SJCRH30 (cell line): ENCODE measurements at regions not wholly inside any gene's neighbourhood (a gene's known extent, or its start where the extent isn't known, plus 50 kb on each side); places are given as distances from the start of the nearest gene placed in this dataset.
A peak's percentile ranks its signal among the peaks of the same experiment; 100 is the strongest.
"Not testable (repeated sequence)": the region's sequence is repeated elsewhere in the genome, so short reads cannot be mapped to it uniquely, and the experiment has no call there.

Source experiments
- DNase-seq, 2 experiments: peaks; one replicate each; pipeline ENCODE4 v3.0.0-alpha.2; 2015 to 2020
- H3K27ac ChIP-seq: fragments of 250-450 bp; sonication (Bioruptor Pico); 2 replicates; pipeline ENCODE4 v1.5.1; 2020; ENCODE audit warnings: mild to moderate bottlenecking, moderate library complexity
- H3K27me3 ChIP-seq: fragments of 250-450 bp; sonication (Bioruptor Pico); 2 replicates; pipeline ENCODE4 v1.5.1; 2020; ENCODE audit warnings: mild to moderate bottlenecking, moderate library complexity
- H3K36me3 ChIP-seq: fragments of 250-450 bp; sonication (Bioruptor Pico); 2 replicates; pipeline ENCODE4 v1.5.1; 2020; ENCODE audit warnings: mild to moderate bottlenecking, moderate library complexity
- H3K4me1 ChIP-seq: fragments of 250-450 bp; sonication (Bioruptor Pico); 2 replicates; pipeline ENCODE4 v1.5.1; 2020; ENCODE audit warnings: mild to moderate bottlenecking, moderate library complexity
- H3K4me3 ChIP-seq: fragments of 250-450 bp; sonication (Bioruptor Pico); 2 replicates; pipeline ENCODE4 v1.5.1; 2020; ENCODE audit warnings: mild to moderate bottlenecking, moderate library complexity
- H3K9me3 ChIP-seq: fragments of 250-450 bp; sonication (Bioruptor Pico); replicated peaks from 2 replicates; pipeline ENCODE4 v1.5.1; 2020; ENCODE audit warnings: mild to moderate bottlenecking, moderate library complexity

- Histone ChIP-seq H3K27ac (no peak overlapping the region), H3K9me3 (no peaks in the 10 kb centered on the region), H3K4me1 (peaks cover 8% of the 10 kb centered on the region; the same call in 1 of the 2 replicates), H3K4me3 (no peak overlapping the region), H3K36me3 (no peaks in the 10 kb centered on the region), H3K27me3 (no peaks in the 10 kb centered on the region)
- DNase-seq: no peak
Observed at GRCh38 chr15:81899024-81899423, 146.8 kb downstream of the MEX3B start.

- H3K9me3 ChIP-seq: no peaks in the 10 kb centered on the region
- H3K4me3 ChIP-seq: no peak overlapping the region
- H3K27ac ChIP-seq: no peak overlapping the region
- DNase-seq: peak in 1 of 2 experiments; percentile 37
- H3K36me3 ChIP-seq: no peaks in the 10 kb centered on the region
- no peaks in the 10 kb centered on the region for H3K27me3 ChIP-seq
- peaks cover 8% of the 10 kb centered on the region; the same call in 1 of the 2 replicates for H3K4me1 ChIP-seq
Observed at GRCh38 chr15:81897057-81897677, 148.7 kb downstream of the MEX3B start.

GRCh38 chr15:81896356-81896755 lies 149.5 kb downstream of the MEX3B start:
- no peak for DNase-seq
- Histone ChIP-seq H3K36me3 (no peaks in the 10 kb centered on the region), H3K27me3 (no peaks in the 10 kb centered on the region), H3K27ac (no peak overlapping the region), H3K9me3 (no peaks in the 10 kb centered on the region), H3K4me1 (peaks cover 8% of the 10 kb centered on the region; the same call in 1 of the 2 replicates), H3K4me3 (no peak overlapping the region)

- Histone ChIP-seq H3K4me3 (no peak overlapping the region), H3K4me1 (peaks cover 8% of the 10 kb centered on the region; the same call in 1 of the 2 replicates), H3K9me3 (no peaks in the 10 kb centered on the region), H3K36me3 (no peaks in the 10 kb centered on the region), H3K27me3 (no peaks in the 10 kb centered on the region), H3K27ac (no peak overlapping the region)
- no peak for DNase-seq
Observed at GRCh38 chr15:81895723-81896122, 150.1 kb downstream of the MEX3B start.

- Histone ChIP-seq H3K27ac (no peak overlapping the region), H3K4me1 (peaks cover 17% of the 10 kb centered on the region), H3K9me3 (no peaks in the 10 kb centered on the region), H3K27me3 (no peaks in the 10 kb centered on the region), H3K36me3 (no peaks in the 10 kb centered on the region), H3K4me3 (no peak overlapping the region)
- DNase-seq: no peak
Observed at GRCh38 chr15:81894061-81894460, 151.8 kb downstream of the MEX3B start.

GRCh38 chr15:81893182-81893835 lies 152.5 kb downstream of the MEX3B start:
- H3K9me3 ChIP-seq: no peaks in the 10 kb centered on the region
- DNase-seq: no peak
- H3K27me3 ChIP-seq: no peaks in the 10 kb centered on the region
- peaks cover 20% of the 10 kb centered on the region for H3K4me1 ChIP-seq
- H3K36me3 ChIP-seq: no peaks in the 10 kb centered on the region
- H3K27ac ChIP-seq: no peak overlapping the region
- no peak overlapping the region for H3K4me3 ChIP-seq

- Histone ChIP-seq H3K4me1 (peaks cover 12% of the 10 kb centered on the region), H3K27me3 (no peaks in the 10 kb centered on the region), H3K27ac (no peak overlapping the region), H3K9me3 (no peaks in the 10 kb centered on the region), H3K4me3 (no peak overlapping the region), H3K36me3 (no peaks in the 10 kb centered on the region)
- DNase-seq: no peak
Observed at GRCh38 chr15:81890496-81890895, 155.3 kb downstream of the MEX3B start.

- DNase-seq: peak in 1 of 2 experiments; percentile 26
- Histone ChIP-seq H3K36me3 (no peaks in the 10 kb centered on the region), H3K27me3 (no peaks in the 10 kb centered on the region), H3K4me1 (peaks cover 12% of the 10 kb centered on the region), H3K4me3 (no peak overlapping the region), H3K9me3 (no peaks in the 10 kb centered on the region), H3K27ac (no peak overlapping the region)
Observed at GRCh38 chr15:81889485-81889881, 156.3 kb downstream of the MEX3B start.

GRCh38 chr15:81888748-81889484 lies 156.9 kb downstream of the MEX3B start:
- no peaks in the 10 kb centered on the region for H3K27me3 ChIP-seq
- no peaks in the 10 kb centered on the region for H3K9me3 ChIP-seq
- DNase-seq: peak; percentile 41 to 69
- H3K4me3 ChIP-seq: no peak overlapping the region
- peaks cover 12% of the 10 kb centered on the region for H3K4me1 ChIP-seq
- no peaks in the 10 kb centered on the region for H3K36me3 ChIP-seq
- peak overlapping the region; percentile 17; the same call in 1 of the 2 replicates for H3K27ac ChIP-seq

GRCh38 chr15:81887912-81888311 lies 157.9 kb downstream of the MEX3B start:
- no peaks in the 10 kb centered on the region for H3K9me3 ChIP-seq
- H3K27ac ChIP-seq: no peak overlapping the region
- no peak overlapping the region for H3K4me3 ChIP-seq
- no peaks in the 10 kb centered on the region for H3K27me3 ChIP-seq
- H3K4me1 ChIP-seq: peaks cover 12% of the 10 kb centered on the region
- H3K36me3 ChIP-seq: no peaks in the 10 kb centered on the region
- DNase-seq: no peak

GRCh38 chr15:81887188-81887587 lies 158.6 kb downstream of the MEX3B start:
- not testable (repeated sequence) for H3K27me3 ChIP-seq, H3K9me3 ChIP-seq, H3K4me3 ChIP-seq, H3K27ac ChIP-seq, DNase-seq, H3K36me3 ChIP-seq
- H3K4me1 ChIP-seq: peaks cover 12% of the 10 kb centered on the region

- H3K27ac ChIP-seq: no peak overlapping the region
- peaks cover 12% of the 10 kb centered on the region for H3K4me1 ChIP-seq
- H3K36me3 ChIP-seq: no peaks in the 10 kb centered on the region
- no peaks in the 10 kb centered on the region for H3K27me3 ChIP-seq
- no peak for DNase-seq
- H3K4me3 ChIP-seq: no peak overlapping the region
- no peaks in the 10 kb centered on the region for H3K9me3 ChIP-seq
Observed at GRCh38 chr15:81886591-81886990, 159.2 kb downstream of the MEX3B start.

GRCh38 chr15:81886080-81886479 lies 159.7 kb downstream of the MEX3B start:
- no peaks in the 10 kb centered on the region for H3K27me3 ChIP-seq
- no peak overlapping the region for H3K27ac ChIP-seq
- H3K36me3 ChIP-seq: no peaks in the 10 kb centered on the region
- H3K9me3 ChIP-seq: no peaks in the 10 kb centered on the region
- H3K4me3 ChIP-seq: no peak overlapping the region
- H3K4me1 ChIP-seq: peaks cover 12% of the 10 kb centered on the region
- no peak for DNase-seq

GRCh38 chr15:81885135-81885534 lies 160.7 kb downstream of the MEX3B start:
- no peaks in the 10 kb centered on the region for H3K27me3 ChIP-seq
- H3K9me3 ChIP-seq: no peaks in the 10 kb centered on the region

GRCh38 chr15:81882504-81882903 lies 163.3 kb downstream of the MEX3B start:
- H3K36me3 ChIP-seq: no peaks in the 10 kb centered on the region
- H3K27ac ChIP-seq: no peak overlapping the region
- H3K4me3 ChIP-seq: no peak overlapping the region
- peaks cover 13% of the 10 kb centered on the region for H3K4me1 ChIP-seq
- no peak for DNase-seq
- no peaks in the 10 kb centered on the region for H3K27me3 ChIP-seq
- H3K9me3 ChIP-seq: peaks cover 3% of the 10 kb centered on the region; the same call in 1 of the 2 replicates

More at GRCh38 chr15:81885135-81885534, 160.7 kb downstream of the MEX3B start:
- no peaks in the 10 kb centered on the region for H3K36me3 ChIP-seq
- DNase-seq: no peak
- no peak overlapping the region for H3K27ac ChIP-seq
- H3K4me3 ChIP-seq: no peak overlapping the region
- peaks cover 21% of the 10 kb centered on the region for H3K4me1 ChIP-seq
